HEK293 (cell line): ENCODE measurements at regions not wholly inside any gene's neighbourhood (a gene's known extent, or its start where the extent isn't known, plus 50 kb on each side); places are given as distances from the start of the nearest gene placed in this dataset.

Experiments used
- CTCF ChIA-PET: fragments of 350-600 bp; formaldehyde crosslinking; extraction: SDS; loops from one replicate; lab custom pipeline; 2021; ENCODE audit warnings: antibody characterized with exemption; lab: Yijun Ruan, JAX
- POLR2A ChIA-PET: fragments of 300-600 bp; formaldehyde crosslinking; extraction: SDS; loops from one replicate; lab custom pipeline; 2020; ENCODE audit warnings: antibody characterized with exemption, inconsistent platforms; lab: Yijun Ruan, JAX
- H3K27ac ChIP-seq: fragments of 200-500 bp; sonication (Bioruptor generic); 2 replicates; pipeline ENCODE4 v1.5.1; 2014; ENCODE audit warnings: low read depth, low read length, control low read depth, inconsistent platforms; ENCODE audit errors: extremely low read depth
- H3K36me3 ChIP-seq, 2 experiments: fragments of 200-500 bp in 1 of 2; sonication (Bioruptor generic) in 1 of 2; 1 replicate in 1 of 2; 2 replicates in 1 of 2; pipeline ENCODE4 v1.5.1; 2014 to 2017; ENCODE audit warnings: inconsistent platforms in 2 of 2, low read length in 2 of 2; ENCODE audit not compliant: control insufficient read depth in 2 of 2, insufficient read depth in 1 of 2
- H3K4me1 ChIP-seq: fragments of 200-500 bp; sonication (Bioruptor generic); 2 replicates; pipeline ENCODE4 v1.5.1; 2014; ENCODE audit warnings: mild to moderate bottlenecking, low read length, inconsistent platforms; ENCODE audit not compliant: control insufficient read depth, insufficient read depth
- H3K4me3 ChIP-seq: 2 replicates; pipeline ENCODE4 v1.5.1; 2011; ENCODE audit warnings: low read depth, mild to moderate bottlenecking, control low read depth, low read length, moderate library complexity
- H3K9me3 ChIP-seq: fragments of 200-500 bp; sonication (Bioruptor generic); 2 replicates; pipeline ENCODE4 v1.5.1; 2014; ENCODE audit warnings: low read depth, low read length, inconsistent platforms; ENCODE audit not compliant: control insufficient read depth, insufficient read depth
- AEBP2 ChIP-seq: fragments of 450-650 bp; formaldehyde crosslinking; IDR thresholded peaks from 2 replicates; pipeline ENCODE4 v1.5.1; 2016; ENCODE audit warnings: missing biosample characterization, missing genetic modification characterization, borderline replicate concordance
- GLIS1 ChIP-seq: fragments of 450-650 bp; formaldehyde crosslinking; IDR thresholded peaks from 2 replicates; pipeline ENCODE4 v1.5.1; 2016; ENCODE audit warnings: missing biosample characterization, missing genetic modification characterization
- INSM2 ChIP-seq: fragments of 450-650 bp; formaldehyde crosslinking; IDR thresholded peaks from 2 replicates; pipeline ENCODE4 v1.5.1; 2016; ENCODE audit warnings: missing biosample characterization, missing genetic modification characterization
- KLF8 ChIP-seq: fragments of 450-650 bp; formaldehyde crosslinking; IDR thresholded peaks from 2 replicates; pipeline ENCODE4 v1.5.1; 2016; ENCODE audit warnings: missing biosample characterization, missing genetic modification characterization
- REPIN1 ChIP-seq: fragments of 450-650 bp; formaldehyde crosslinking; IDR thresholded peaks from 2 replicates; pipeline ENCODE4 v1.5.1; 2017; ENCODE audit warnings: missing biosample characterization, missing genetic modification characterization, low read depth
- ZNF132 ChIP-seq: fragments of 450-650 bp; formaldehyde crosslinking; IDR thresholded peaks from 2 replicates; pipeline ENCODE4 v1.5.1; 2017; ENCODE audit warnings: missing biosample characterization, missing genetic modification characterization, borderline replicate concordance
- ZNF23 ChIP-seq: fragments of 450-650 bp; formaldehyde crosslinking; IDR thresholded peaks from 2 replicates; pipeline ENCODE4 v1.5.1; 2016; ENCODE audit warnings: missing biosample characterization, missing genetic modification characterization, borderline replicate concordance
- ZNF266 ChIP-seq: fragments of 450-650 bp; formaldehyde crosslinking; IDR thresholded peaks from 2 replicates; pipeline ENCODE4 v1.5.1; 2016; ENCODE audit warnings: missing biosample characterization, missing genetic modification characterization, low read depth
- ZNF37A ChIP-seq: fragments of 450-650 bp; IDR thresholded peaks from 2 replicates; pipeline ENCODE4 v1.5.1; 2018; ENCODE audit warnings: missing biosample characterization, missing genetic modification characterization
- ZNF416 ChIP-seq: fragments of 450-650 bp; formaldehyde crosslinking; IDR thresholded peaks from 2 replicates; pipeline ENCODE4 v1.5.1; 2016; ENCODE audit warnings: missing biosample characterization, missing genetic modification characterization
- ZNF426 ChIP-seq: fragments of 450-650 bp; formaldehyde crosslinking; IDR thresholded peaks from 2 replicates; pipeline ENCODE4 v1.5.1; 2017; ENCODE audit warnings: missing biosample characterization, missing genetic modification characterization, mild to moderate bottlenecking, inconsistent platforms, moderate library complexity
- ZNF518A ChIP-seq: fragments of 450-650 bp; formaldehyde crosslinking; conservative IDR thresholded peaks from 2 replicates; pipeline ENCODE4 v1.5.1; 2016; ENCODE audit warnings: low read depth, missing biosample characterization, missing genetic modification characterization
- ZNF530 ChIP-seq: fragments of 450-650 bp; formaldehyde crosslinking; IDR thresholded peaks from 2 replicates; pipeline ENCODE4 v1.5.1; 2016; ENCODE audit warnings: low read depth, missing biosample characterization, missing genetic modification characterization
- ZNF660 ChIP-seq: fragments of 450-650 bp; IDR thresholded peaks from 2 replicates; pipeline ENCODE4 v1.5.1; 2018; ENCODE audit warnings: missing biosample characterization, mild to moderate bottlenecking, missing genetic modification characterization
- ZSCAN30 ChIP-seq: fragments of 450-650 bp; IDR thresholded peaks from 2 replicates; pipeline ENCODE4 v1.5.1; 2018; ENCODE audit warnings: missing biosample characterization, mild to moderate bottlenecking, missing genetic modification characterization, moderate library complexity
- TF ChIP-seq, protein P1 (sequence below): IDR thresholded peaks from 2 replicates; pipeline ENCODE4 v1.6.1; 2011; ENCODE audit warnings: mild to moderate bottlenecking, low read depth, low read length, borderline replicate concordance
- TF ChIP-seq, protein P2 (sequence below): fragments of 450-650 bp; formaldehyde crosslinking; IDR thresholded peaks from 2 replicates; pipeline ENCODE4 v1.5.1; 2016; ENCODE audit warnings: missing biosample characterization, missing genetic modification characterization, low read depth
- TF ChIP-seq, protein P3 (sequence below): fragments of 450-650 bp; formaldehyde crosslinking; IDR thresholded peaks from 2 replicates; pipeline ENCODE4 v1.5.1; 2016; ENCODE audit warnings: missing biosample characterization, missing genetic modification characterization

DNA sequence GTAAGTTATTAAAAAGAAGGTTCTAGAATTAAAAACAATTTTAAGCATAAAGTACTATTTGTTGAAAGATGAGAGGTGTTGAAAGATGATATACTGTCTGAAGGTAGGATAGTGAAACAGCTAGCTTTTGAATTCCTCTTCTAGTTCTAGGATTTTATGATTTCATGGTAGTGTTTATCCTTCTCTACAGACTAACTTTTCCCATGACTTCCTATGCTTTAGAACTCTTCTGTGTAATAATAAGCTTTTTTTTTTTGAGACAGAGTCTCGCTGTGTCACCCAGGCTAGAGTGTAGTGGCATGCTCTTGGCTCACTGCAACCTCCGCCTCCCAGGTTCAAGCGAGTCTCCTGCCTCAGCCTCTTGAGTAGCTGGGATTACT, 96.0 kb upstream of the NUDT6 start:
- CTCF ChIA-PET = no interaction called here

GRCh38 chr4:123020285-123020684, 97.9 kb upstream of the NUDT6 start:
- ChIA-PET CTCF (no interaction called here), POLR2A (no interaction called here)
- Histone ChIP-seq H3K4me1 (no peaks in the 10 kb centered on the region), H3K4me3 (no peak overlapping the region), H3K9me3 (no peaks in the 10 kb centered on the region), H3K36me3 (no peaks in the 10 kb centered on the region), H3K27ac (no peak overlapping the region)
- TF ChIP-seq ZNF426 (tag by site-specific recombination) = no peak
- no peak for TF ChIP-seq KLF8 (tag by site-specific recombination)
- no peak for TF ChIP-seq ZNF266 (tag by site-specific recombination)
- no peak for TF ChIP-seq ZNF518A (tag by site-specific recombination)
- no peak for TF ChIP-seq ZSCAN30 (tag by site-specific recombination)
- TF ChIP-seq ZNF416 (tag by site-specific recombination) = no peak

More for the DNA sequence above, 96.0 kb upstream of the NUDT6 start:
- H3K27ac ChIP-seq = no peak overlapping the region
- POLR2A ChIA-PET = interaction anchor here (0.5 kb wide), 1 partner anchor 9 kb away, joined by 3 read pairs; no protein-coding TSS in a partner anchor
- H3K36me3 ChIP-seq = no peaks in the 10 kb centered on the region
- no peaks in the 10 kb centered on the region for H3K9me3 ChIP-seq
- TF ChIP-seq ZNF23 (tag by site-specific recombination) (no peak), ZNF37A (tag by site-specific recombination) (no peak), ZNF660 (tag by site-specific recombination) (no peak), REPIN1 (tag by site-specific recombination) (no peak), ZNF530 (tag by site-specific recombination) (no peak), ZNF132 (tag by site-specific recombination) (no peak), GLIS1 (tag by site-specific recombination) (no peak), INSM2 (tag by site-specific recombination) (no peak), AEBP2 (tag by site-specific recombination) (no peak)
- TF ChIP-seq, protein P1, sequence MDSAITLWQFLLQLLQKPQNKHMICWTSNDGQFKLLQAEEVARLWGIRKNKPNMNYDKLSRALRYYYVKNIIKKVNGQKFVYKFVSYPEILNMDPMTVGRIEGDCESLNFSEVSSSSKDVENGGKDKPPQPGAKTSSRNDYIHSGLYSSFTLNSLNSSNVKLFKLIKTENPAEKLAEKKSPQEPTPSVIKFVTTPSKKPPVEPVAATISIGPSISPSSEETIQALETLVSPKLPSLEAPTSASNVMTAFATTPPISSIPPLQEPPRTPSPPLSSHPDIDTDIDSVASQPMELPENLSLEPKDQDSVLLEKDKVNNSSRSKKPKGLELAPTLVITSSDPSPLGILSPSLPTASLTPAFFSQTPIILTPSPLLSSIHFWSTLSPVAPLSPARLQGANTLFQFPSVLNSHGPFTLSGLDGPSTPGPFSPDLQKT = no peak
- TF ChIP-seq, protein P2, sequence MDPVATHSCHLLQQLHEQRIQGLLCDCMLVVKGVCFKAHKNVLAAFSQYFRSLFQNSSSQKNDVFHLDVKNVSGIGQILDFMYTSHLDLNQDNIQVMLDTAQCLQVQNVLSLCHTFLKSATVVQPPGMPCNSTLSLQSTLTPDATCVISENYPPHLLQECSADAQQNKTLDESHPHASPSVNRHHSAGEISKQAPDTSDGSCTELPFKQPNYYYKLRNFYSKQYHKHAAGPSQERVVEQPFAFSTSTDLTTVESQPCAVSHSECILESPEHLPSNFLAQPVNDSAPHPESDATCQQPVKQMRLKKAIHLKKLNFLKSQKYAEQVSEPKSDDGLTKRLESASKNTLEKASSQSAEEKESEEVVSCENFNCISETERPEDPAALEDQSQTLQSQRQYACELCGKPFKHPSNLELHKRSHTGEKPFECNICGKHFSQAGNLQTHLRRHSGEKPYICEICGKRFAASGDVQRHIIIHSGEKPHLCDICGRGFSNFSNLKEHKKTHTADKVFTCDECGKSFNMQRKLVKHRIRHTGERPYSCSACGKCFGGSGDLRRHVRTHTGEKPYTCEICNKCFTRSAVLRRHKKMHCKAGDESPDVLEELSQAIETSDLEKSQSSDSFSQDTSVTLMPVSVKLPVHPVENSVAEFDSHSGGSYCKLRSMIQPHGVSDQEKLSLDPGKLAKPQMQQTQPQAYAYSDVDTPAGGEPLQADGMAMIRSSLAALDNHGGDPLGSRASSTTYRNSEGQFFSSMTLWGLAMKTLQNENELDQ (tag by site-specific recombination) = no peak
- TF ChIP-seq, protein P3, sequence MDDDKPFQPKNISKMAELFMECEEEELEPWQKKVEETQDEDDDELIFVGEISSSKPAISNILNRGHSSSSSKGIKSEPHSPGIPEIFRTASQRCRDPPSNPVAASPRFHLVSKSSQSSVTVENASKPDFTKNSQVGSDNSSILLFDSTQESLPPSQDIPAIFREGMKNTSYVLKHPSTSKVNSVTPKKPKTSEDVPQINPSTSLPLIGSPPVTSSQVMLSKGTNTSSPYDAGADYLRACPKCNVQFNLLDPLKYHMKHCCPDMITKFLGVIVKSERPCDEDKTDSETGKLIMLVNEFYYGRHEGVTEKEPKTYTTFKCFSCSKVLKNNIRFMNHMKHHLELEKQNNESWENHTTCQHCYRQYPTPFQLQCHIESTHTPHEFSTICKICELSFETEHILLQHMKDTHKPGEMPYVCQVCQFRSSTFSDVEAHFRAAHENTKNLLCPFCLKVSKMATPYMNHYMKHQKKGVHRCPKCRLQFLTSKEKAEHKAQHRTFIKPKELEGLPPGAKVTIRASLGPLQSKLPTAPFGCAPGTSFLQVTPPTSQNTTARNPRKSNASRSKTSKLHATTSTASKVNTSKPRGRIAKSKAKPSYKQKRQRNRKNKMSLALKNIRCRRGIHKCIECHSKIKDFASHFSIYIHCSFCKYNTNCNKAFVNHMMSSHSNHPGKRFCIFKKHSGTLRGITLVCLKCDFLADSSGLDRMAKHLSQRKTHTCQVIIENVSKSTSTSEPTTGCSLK = no peak
- TF ChIP-seq, all 188 proteins: peak for 0
- Histone ChIP-seq H3K4me3 (no peak overlapping the region), H3K4me1 (no peaks in the 10 kb centered on the region)
